HG02763 (cell line): ENCODE measurements at regions not wholly inside any gene's neighbourhood (a gene's known extent, or its start where the extent isn't known, plus 50 kb on each side); places are given as distances from the start of the nearest gene placed in this dataset.
"Not testable (repeated sequence)": the region's sequence is repeated elsewhere in the genome, so short reads cannot be mapped to it uniquely, and the experiment has no call there.

Source experiments
- ATAC-seq: cut with Tn5 transposase; IDR thresholded peaks from one replicate; pipeline ENCODE4 v1.9.1; 2021; ENCODE audit warnings: mild to moderate bottlenecking, moderate library complexity; ENCODE audit not compliant: unreplicated experiment

DNA sequence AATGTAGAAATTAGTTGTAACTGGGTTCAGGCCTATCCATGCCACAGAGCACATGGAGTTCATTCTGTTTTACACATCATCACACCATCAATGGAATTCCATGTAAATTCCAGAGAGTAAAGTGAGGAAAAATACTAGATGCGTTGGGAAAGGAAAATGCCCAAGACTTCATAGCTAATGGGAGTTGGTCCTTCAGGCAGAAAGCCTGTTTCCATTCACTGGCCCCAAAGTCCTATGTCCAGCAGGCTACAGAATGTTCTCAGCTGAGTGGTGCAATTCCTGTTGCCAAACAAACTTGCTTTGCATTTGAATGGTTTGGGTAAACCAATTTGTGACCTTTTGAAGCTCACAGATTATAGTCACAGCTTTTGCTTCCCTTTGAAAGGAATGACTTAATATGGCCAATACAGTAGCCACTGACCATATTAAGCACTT, 164.6 kb upstream of the PFN2 start:
- ATAC-seq: no peak

GRCh38 chr3:150133293-150133692, 162.6 kb upstream of the PFN2 start:
- no peak for ATAC-seq

- ATAC-seq: no peak
Observed at GRCh38 chr3:150132101-150132749, 161.5 kb upstream of the PFN2 start.

- no peak for ATAC-seq
Observed at GRCh38 chr3:150131663-150132062, 161.0 kb upstream of the PFN2 start.

GRCh38 chr3:150130404-150131100, 159.9 kb upstream of the PFN2 start:
- ATAC-seq: no peak

GRCh38 chr3:150129166-150129565, 158.5 kb upstream of the PFN2 start:
- no peak for ATAC-seq

DNA sequence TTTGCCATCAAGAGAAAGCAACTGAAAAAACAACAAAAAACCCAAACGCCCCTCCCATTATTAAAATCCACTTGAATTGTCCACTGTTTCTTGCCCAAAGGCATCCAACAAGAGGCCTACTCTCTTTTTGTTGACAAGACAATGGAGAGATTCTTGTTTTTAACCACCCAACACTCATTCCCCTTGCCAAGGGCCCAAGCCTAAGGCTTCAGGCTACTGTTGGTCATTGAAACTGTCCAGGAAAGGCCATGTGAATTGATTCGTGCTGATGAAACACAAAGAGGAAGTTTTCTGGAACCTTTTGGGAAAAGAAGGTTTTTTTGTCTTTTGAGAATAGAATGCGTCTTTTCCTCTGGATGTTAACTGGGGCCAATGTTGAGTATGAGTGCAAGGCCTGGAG, 157.4 kb upstream of the PFN2 start:
- ATAC-seq: no peak

GRCh38 chr3:150127011-150127490, 156.4 kb upstream of the PFN2 start:
- no peak for ATAC-seq

DNA sequence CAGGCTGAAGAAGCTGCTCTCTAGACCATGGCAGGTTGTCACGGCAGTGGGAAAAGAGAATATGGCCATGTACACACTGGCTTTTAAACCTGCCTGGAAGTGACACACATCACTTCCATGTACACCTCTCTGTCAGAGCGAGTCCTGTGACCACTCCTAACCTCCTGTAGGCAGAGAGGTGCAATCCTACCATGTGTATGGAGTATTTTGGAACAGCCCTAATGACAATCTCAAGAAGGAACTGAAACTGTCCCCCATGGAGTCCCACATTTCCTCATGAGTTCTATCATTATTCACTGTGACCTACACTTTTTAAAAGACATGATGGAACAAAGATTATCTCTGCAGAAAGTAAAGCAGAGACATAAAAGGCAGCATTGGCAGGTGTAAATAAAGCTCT, 153.4 kb upstream of the PFN2 start:
- ATAC-seq: no peak

DNA sequence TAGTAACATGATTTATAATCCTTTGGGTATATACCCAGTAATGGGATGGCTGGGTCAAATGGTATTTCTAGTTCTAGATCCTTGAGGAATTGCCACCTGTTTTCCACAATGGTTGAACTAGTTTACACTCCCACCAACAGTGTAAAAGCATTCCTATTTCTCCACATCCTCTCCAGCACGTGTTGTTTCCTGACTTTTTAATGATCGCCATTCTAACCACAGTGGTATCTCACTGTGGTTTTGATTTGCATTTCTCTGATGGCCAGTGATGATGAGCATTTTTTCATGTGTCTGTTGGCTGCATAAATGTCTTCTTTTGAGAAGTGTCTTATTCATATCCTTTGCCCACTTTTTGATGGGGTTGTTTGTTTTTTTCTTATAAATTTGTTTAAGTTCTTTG, 152.6 kb upstream of the PFN2 start:
- not testable (repeated sequence) for ATAC-seq

DNA sequence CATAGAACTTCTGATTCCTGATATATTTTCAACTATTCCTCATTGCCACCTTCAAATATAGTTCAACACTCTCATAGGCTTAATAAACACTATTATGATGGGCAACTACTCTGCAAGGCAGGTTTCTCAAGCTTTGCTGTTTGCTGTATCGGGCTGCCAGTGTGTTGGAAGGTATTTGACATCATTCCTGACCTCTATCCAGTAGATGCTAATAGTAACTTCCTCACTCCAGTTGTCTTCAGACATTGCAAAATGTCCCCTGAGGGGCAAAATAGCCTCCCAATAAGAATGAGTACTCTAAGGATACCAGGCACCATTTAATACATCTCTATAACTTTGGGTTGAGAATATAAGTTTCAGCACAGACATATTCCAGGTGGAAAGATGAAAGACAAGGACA, 147.5 kb upstream of the PFN2 start:
- ATAC-seq: no peak

GRCh38 chr3:150117076-150117475, 146.4 kb upstream of the PFN2 start:
- ATAC-seq: no peak

DNA sequence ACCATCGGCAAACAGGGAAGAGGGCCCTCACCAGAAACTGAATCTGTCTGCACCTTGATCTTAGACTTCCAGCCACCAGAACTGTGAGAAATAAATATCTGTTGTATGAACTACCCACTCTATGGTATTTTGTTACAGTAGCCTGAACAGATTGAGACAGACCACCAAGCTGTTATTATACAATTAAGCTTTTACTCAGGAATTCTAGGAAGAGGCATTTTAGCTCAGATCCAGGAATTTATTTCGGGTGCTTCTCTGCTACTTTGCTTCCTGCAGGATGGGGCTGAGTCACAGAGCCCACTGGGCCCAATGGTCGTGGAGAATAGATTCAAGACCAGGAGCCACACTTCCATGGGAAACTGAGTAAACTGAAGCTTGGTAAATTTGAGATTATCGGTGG, 145.5 kb upstream of the PFN2 start:
- no peak for ATAC-seq

DNA sequence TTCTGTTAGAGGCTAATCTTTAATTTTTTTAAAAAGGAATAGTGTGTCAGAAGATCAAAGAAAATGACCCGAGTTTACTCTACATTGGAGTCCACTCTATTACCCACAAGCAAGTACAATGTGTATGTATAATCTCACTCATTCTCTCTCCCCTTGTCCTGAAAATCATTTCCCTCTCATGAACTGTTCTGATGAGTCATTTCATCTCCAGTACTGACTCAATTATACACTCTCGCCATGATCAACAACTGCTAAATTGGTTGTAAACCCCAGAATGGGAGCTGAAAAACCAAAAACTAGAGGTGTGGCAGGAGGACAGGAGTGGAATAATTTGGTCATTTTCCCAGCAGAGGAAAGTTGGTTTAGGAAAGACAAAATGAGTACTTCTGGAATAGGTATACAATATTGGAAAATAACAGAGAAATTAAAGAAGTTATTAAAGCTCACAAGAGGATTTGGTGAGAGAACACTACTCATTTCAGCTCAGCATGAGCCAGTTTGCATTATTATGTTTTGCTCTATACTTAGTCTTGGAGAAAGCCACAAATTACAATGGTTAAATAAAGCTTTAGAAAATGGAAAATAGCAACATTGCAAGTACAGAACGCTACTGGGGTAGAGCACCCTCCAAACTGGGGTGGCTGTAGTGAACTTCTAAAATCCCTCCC, 144.3 kb upstream of the PFN2 start:
- peak; percentile 68 for ATAC-seq

- ATAC-seq: no peak
Observed at GRCh38 chr3:150114273-150114672, 143.6 kb upstream of the PFN2 start.

DNA sequence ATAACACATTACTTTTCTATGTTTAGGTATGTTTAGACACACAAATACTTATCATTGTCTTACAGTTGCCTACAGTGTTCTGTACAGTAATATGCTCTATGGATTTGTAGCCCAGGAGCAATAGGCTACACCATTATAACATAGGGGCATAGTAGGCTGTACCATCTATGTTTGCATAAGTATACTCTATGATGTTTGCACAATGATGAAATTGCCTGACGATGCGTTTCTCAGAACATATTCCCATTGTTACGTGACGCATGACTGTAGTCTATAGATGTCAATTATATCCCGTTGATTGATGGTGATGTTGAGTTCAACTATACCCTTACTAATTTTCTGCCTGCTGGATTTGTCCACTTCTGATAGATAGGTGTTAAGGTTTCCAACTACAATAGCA, 139.4 kb upstream of the PFN2 start:
- no peak for ATAC-seq

GRCh38 chr3:150107429-150108175, 136.9 kb upstream of the PFN2 start:
- no peak for ATAC-seq

GRCh38 chr3:150106740-150107428, 136.2 kb upstream of the PFN2 start:
- no peak for ATAC-seq

- no peak for ATAC-seq
Observed at GRCh38 chr3:150105886-150106612, 135.4 kb upstream of the PFN2 start.

GRCh38 chr3:150105025-150105424, 134.3 kb upstream of the PFN2 start:
- ATAC-seq: no peak
